HFF-Myc (cell line): ENCODE measurements at regions not wholly inside any gene's neighbourhood (a gene's known extent, or its start where the extent isn't known, plus 50 kb on each side); places are given as distances from the start of the nearest gene placed in this dataset.

Experiments used
- DNase-seq: peaks from one replicate; pipeline ENCODE4 v3.0.0-alpha.2; 2011; ENCODE audit warnings: low read depth; ENCODE audit errors: extremely low read depth
- H3K4me3 ChIP-seq: replicated peaks from 2 replicates; pipeline ENCODE4 v1.5.1; 2011; ENCODE audit warnings: low read depth, mild to moderate bottlenecking, control low read depth, low read length
- TF ChIP-seq, protein P1 (sequence below): IDR thresholded peaks from 2 replicates; pipeline ENCODE4 v1.5.1; 2012; ENCODE audit warnings: mild to moderate bottlenecking, low read depth, low read length, control low read depth; ENCODE audit errors: missing control alignments

DNA sequence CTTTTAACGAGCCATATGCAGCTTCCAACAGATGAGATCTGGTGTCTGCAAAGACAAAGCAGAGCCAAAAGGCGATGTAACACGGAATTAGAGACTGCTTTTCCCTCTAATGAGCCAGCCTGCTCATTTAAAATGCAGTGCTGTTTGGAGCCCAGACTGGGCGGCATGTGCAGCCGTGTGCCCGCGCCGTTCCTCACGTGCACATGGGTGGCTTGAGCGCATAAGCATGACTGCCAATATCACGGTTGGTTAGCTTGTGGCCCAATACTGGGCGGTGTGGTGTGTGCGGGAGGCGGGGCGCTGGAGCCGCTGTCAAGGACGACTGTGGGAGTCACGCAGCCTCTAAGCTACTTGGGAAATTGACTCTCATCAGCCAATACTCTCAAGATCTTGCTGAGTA lies 87.0 kb upstream of the SCOC start:
- no peak for DNase-seq
- no peak overlapping the region for H3K4me3 ChIP-seq
- TF ChIP-seq, protein P1, sequence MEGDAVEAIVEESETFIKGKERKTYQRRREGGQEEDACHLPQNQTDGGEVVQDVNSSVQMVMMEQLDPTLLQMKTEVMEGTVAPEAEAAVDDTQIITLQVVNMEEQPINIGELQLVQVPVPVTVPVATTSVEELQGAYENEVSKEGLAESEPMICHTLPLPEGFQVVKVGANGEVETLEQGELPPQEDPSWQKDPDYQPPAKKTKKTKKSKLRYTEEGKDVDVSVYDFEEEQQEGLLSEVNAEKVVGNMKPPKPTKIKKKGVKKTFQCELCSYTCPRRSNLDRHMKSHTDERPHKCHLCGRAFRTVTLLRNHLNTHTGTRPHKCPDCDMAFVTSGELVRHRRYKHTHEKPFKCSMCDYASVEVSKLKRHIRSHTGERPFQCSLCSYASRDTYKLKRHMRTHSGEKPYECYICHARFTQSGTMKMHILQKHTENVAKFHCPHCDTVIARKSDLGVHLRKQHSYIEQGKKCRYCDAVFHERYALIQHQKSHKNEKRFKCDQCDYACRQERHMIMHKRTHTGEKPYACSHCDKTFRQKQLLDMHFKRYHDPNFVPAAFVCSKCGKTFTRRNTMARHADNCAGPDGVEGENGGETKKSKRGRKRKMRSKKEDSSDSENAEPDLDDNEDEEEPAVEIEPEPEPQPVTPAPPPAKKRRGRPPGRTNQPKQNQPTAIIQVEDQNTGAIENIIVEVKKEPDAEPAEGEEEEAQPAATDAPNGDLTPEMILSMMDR: no peak

GRCh38 chr4:140284456-140284855 lies 89.0 kb upstream of the SCOC start:
- no peak overlapping the region for H3K4me3 ChIP-seq
- DNase-seq: no peak
- TF ChIP-seq, protein P1: no peak

DNA sequence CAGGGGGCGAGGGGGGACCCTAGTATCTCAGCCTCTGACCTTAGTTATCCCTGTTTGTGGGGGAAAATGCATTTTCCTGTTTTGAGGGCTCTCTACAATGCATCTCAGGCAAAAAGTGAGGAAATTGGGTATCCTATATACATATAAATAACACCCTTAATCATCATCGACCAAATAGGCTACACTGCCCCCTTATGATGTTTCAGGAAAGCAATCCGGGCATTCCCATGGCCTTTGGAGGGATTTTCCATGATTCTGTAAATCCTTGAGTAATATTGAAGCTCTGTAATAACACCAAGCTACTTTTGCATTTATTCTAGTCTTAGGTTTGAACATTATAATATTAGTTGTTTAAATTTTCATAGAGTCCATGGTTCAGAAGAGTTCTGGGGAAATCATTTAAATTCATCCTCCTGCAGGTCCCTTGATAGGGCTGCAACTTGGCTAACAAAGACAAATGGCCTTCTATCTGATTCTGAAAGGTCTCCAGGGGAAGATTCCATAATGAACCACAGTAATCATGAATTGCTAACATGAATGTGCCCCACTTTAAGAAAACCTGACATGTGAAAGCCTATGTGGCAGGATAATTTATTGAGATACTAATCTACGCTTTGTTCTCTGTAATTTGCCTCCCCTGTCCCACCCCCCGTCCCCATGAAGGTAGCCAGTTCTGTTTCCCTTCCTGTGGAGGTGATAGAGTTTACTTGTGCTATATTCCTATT lies 91.5 kb upstream of the SCOC start:
- DNase-seq: no peak
- H3K4me3 ChIP-seq: no peak overlapping the region
- TF ChIP-seq, protein P1: no peak

GRCh38 chr4:140277576-140277975 lies 95.9 kb upstream of the SCOC start:
- TF ChIP-seq, protein P1: no peak
- H3K4me3 ChIP-seq: no peak overlapping the region
- no peak for DNase-seq

- no peak for DNase-seq
- H3K4me3 ChIP-seq: no peak overlapping the region
- TF ChIP-seq, protein P1: no peak
Observed at GRCh38 chr4:140271553-140271952, 101.9 kb upstream of the SCOC start.

DNA sequence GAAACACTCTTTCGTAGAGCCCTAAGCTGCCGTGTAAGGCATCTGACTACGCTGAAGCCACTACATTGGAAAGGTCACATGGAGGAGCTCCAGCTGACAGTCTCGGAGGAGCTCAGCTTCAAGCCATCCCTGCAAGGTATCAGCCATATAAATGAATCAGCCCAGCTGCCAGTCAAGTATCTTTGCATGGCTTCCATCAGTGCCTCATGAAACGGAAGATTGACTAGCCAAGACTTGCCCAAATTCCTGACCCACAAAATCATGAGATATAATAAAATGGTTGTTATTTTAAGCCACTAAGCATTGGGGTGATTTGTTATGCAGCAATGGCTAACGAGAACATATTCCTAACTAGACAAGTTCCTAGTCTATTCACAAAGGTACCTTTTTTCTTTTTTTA lies 104.1 kb upstream of the SCOC start:
- no peak overlapping the region for H3K4me3 ChIP-seq

More for the DNA sequence above, 104.1 kb upstream of the SCOC start:
- TF ChIP-seq, protein P1: no peak
- no peak for DNase-seq
